ENCODE measurements at regions not wholly inside any gene's neighbourhood (a gene's known extent, or its start where the extent isn't known, plus 50 kb on each side); places are given as distances from the start of the nearest gene placed in this dataset.
A peak's percentile ranks its signal among the peaks of the same experiment; 100 is the strongest.
"Not testable (repeated sequence)": the region's sequence is repeated elsewhere in the genome, so short reads cannot be mapped to it uniquely, and the experiment has no call there.

- no peak for DNase-seq (ENCODE audit: low spot score)
Observed at GRCh38 chr15:77877869-77878577, 199.5 kb downstream of the TBC1D2B start.

- not testable (repeated sequence) for DNase-seq (ENCODE audit: low spot score)
Observed at GRCh38 chr15:77876107-77876820, 201.2 kb downstream of the TBC1D2B start.

GRCh38 chr15:77875066-77875721 is 202.3 kb downstream of the TBC1D2B start:
- not testable (repeated sequence) for DNase-seq (ENCODE audit: low spot score)

GRCh38 chr15:77874063-77874462 is 203.4 kb downstream of the TBC1D2B start:
- DNase-seq (ENCODE audit: low spot score), result no peak

- DNase-seq (ENCODE audit: low spot score), result not testable (repeated sequence)
Observed at GRCh38 chr15:77872521-77873425, 204.7 kb downstream of the TBC1D2B start.

GRCh38 chr15:77871852-77872371 is 205.6 kb downstream of the TBC1D2B start:
- DNase-seq (ENCODE audit: low spot score), result no peak

GRCh38 chr15:77870195-77871065 is 207.1 kb downstream of the TBC1D2B start:
- peak; percentile 10 for DNase-seq (ENCODE audit: low spot score)

GRCh38 chr15:77869021-77869895 is 208.3 kb downstream of the TBC1D2B start:
- no peak for DNase-seq (ENCODE audit: low spot score)

- DNase-seq (ENCODE audit: low spot score), result not testable (repeated sequence)
Observed at GRCh38 chr15:77868048-77868629, 209.4 kb downstream of the TBC1D2B start.

GRCh38 chr15:77867266-77868047 is 210.1 kb downstream of the TBC1D2B start:
- no peak for DNase-seq (ENCODE audit: low spot score)

- DNase-seq (ENCODE audit: low spot score), result no peak
Observed at GRCh38 chr15:77866596-77867125, 210.8 kb downstream of the TBC1D2B start.

- DNase-seq (ENCODE audit: low spot score), result no peak
Observed at GRCh38 chr15:77866186-77866585, 211.3 kb downstream of the TBC1D2B start.

- DNase-seq (ENCODE audit: low spot score), result no peak
Observed at GRCh38 chr15:77865701-77866100, 211.8 kb downstream of the TBC1D2B start.

GRCh38 chr15:77865106-77865610 is 212.4 kb downstream of the TBC1D2B start:
- no peak for DNase-seq (ENCODE audit: low spot score)

GRCh38 chr15:77864211-77865105 is 213.1 kb downstream of the TBC1D2B start:
- DNase-seq (ENCODE audit: low spot score), result no peak

GRCh38 chr15:77863491-77864105 is 213.9 kb downstream of the TBC1D2B start:
- DNase-seq (ENCODE audit: low spot score), result no peak
